Ascending aorta (tissue), 2 donors: ENCODE measurements at regions not wholly inside any gene's neighbourhood (a gene's known extent, or its start where the extent isn't known, plus 50 kb on each side); places are given as distances from the start of the nearest gene placed in this dataset.
"Not testable (repeated sequence)": the region's sequence is repeated elsewhere in the genome, so short reads cannot be mapped to it uniquely, and the experiment has no call there.

Experiments
- DNase-seq, 2 donors: peaks; one replicate each; pipeline ENCODE4 v3.0.0-alpha.2; 2019; ENCODE audit warnings: low spot score in 2 of 2
- H3K27ac ChIP-seq, 2 donors: fragments of 200-600 bp; sonication (generic); one replicate each; pipeline ENCODE4 v1.5.1; 2016 to 2017; ENCODE audit warnings: mild to moderate bottlenecking in 1 of 2
- H3K27me3 ChIP-seq: fragments of 200-600 bp; sonication (generic); one replicate; pipeline ENCODE4 v1.5.1; 2017
- H3K36me3 ChIP-seq, 2 donors: fragments of 200-600 bp; sonication (generic); one replicate each; pipeline ENCODE4 v1.5.1; 2016
- H3K4me1 ChIP-seq, 2 donors: fragments of 200-600 bp; sonication (generic); one replicate each; pipeline ENCODE4 v1.5.1; 2016 to 2017; ENCODE audit warnings: mild to moderate bottlenecking in 1 of 2
- H3K4me3 ChIP-seq, 2 donors: fragments of 200-600 bp; sonication (generic); one replicate each; pipeline ENCODE4 v1.5.1; 2016 to 2017; ENCODE audit warnings: mild to moderate bottlenecking in 1 of 2
- H3K9me3 ChIP-seq, 2 donors: fragments of 200-600 bp; sonication (generic); one replicate each; pipeline ENCODE4 v1.5.1; 2016
- intact Hi-C: fragments of 100-400 bp; cut with DNase I; formaldehyde crosslinking; loops from one replicate; pipeline ENCODE4 v1.15.1; 2023
- TF ChIP-seq, protein P1 (sequence below), 3 experiments: fragments of 200-600 bp in 2 of 3; fragments of 450-650 bp in 1 of 3; sonication (generic) in 2 of 3; IDR thresholded peaks; one replicate each; pipeline ENCODE4 v1.5.1; 2016 to 2019; ENCODE audit warnings: antibody characterized with exemption in 3 of 3, mild to moderate bottlenecking in 1 of 3, moderate library complexity in 1 of 3

DNA sequence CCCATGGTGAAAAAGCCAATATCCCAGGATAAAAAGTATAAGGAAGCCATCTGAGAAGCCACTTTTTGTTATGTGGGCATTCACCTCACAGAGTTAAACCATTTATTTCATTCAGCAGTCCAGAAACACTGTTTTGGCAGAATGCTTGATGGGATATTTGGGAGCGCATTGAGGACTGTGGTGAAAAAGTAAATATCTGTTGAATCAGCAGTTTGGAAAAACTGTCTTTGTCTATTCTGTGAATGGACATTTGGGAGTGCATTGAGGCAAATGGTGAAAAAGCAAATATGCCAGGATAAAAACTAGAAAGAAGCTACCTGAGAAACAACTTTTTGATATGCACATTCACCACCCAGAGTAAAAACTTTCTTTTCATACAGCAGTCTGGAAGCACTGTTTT is 276.2 kb upstream of the TRIM48 start:
- TF ChIP-seq, protein P1, sequence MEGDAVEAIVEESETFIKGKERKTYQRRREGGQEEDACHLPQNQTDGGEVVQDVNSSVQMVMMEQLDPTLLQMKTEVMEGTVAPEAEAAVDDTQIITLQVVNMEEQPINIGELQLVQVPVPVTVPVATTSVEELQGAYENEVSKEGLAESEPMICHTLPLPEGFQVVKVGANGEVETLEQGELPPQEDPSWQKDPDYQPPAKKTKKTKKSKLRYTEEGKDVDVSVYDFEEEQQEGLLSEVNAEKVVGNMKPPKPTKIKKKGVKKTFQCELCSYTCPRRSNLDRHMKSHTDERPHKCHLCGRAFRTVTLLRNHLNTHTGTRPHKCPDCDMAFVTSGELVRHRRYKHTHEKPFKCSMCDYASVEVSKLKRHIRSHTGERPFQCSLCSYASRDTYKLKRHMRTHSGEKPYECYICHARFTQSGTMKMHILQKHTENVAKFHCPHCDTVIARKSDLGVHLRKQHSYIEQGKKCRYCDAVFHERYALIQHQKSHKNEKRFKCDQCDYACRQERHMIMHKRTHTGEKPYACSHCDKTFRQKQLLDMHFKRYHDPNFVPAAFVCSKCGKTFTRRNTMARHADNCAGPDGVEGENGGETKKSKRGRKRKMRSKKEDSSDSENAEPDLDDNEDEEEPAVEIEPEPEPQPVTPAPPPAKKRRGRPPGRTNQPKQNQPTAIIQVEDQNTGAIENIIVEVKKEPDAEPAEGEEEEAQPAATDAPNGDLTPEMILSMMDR (IDR thresholded peaks at IDR 0.05): no peak

DNA sequence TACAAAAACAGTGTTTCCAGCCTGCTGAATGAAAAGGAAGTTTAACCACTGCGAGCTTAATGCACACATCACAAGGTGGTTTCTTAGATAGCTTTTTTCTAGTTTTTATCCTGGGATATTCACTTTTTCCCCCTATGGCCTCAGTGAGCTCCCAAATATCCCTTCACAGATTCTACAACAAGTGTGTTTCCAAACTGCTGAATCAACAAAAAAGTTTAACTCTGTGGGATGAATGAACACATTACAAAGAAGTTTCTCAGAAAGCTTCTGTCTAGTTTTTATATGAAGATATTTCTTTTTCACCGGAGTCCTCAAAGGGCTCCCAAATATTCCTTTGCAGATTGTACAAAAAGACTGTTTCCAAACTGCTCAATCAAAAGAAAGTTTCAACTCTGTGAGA is 233.1 kb upstream of the TRIM48 start:
- H3K36me3 ChIP-seq, DNase-seq, intact Hi-C loops, H3K4me1 ChIP-seq, H3K4me3 ChIP-seq, H3K27me3 ChIP-seq, H3K27ac ChIP-seq: not testable (repeated sequence)
- peaks cover 15 to 64% of the 10 kb centered on the region in 2 donors for H3K9me3 ChIP-seq

More for the DNA sequence above, 276.2 kb upstream of the TRIM48 start:
- Histone ChIP-seq H3K4me3 (no peak overlapping the region), H3K27ac (no peak overlapping the region), H3K4me1 (no peaks in the 10 kb centered on the region), H3K9me3 (peaks cover 27 to 59% of the 10 kb centered on the region in 2 donors), H3K36me3 (no peaks in the 10 kb centered on the region), H3K27me3 (no peaks in the 10 kb centered on the region)
- intact Hi-C loops: no loop called here
- DNase-seq: no peak

DNA sequence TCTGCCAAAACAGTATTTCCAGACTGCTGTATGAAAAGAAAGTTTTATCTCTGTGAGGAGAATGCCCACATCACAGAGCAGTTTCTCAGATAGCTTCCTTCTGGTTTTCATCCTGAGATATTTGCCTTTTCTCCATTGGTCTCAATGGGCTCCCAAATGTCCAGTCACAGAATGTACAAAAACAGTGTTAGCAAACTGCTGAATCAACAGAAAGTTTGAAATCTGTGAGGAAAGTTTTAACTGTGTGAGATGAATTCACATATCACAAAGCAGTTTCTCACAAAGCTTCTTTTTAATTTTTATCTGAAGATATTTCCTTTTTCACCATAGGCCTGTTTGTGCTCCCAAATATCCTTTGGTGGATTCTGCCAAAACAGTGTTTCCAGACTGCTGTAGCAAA is 207.2 kb upstream of the TRIM48 start:
- Histone ChIP-seq H3K4me1 (no peaks in the 10 kb centered on the region), H3K27ac (no peak overlapping the region), H3K9me3 (peaks cover 22 to 70% of the 10 kb centered on the region in 2 donors), H3K27me3 (no peaks in the 10 kb centered on the region), H3K36me3 (no peaks in the 10 kb centered on the region), H3K4me3 (no peak overlapping the region)
- intact Hi-C loops: no loop called here
- TF ChIP-seq, protein P1 (IDR thresholded peaks at IDR 0.05): no peak
- no peak for DNase-seq

DNA sequence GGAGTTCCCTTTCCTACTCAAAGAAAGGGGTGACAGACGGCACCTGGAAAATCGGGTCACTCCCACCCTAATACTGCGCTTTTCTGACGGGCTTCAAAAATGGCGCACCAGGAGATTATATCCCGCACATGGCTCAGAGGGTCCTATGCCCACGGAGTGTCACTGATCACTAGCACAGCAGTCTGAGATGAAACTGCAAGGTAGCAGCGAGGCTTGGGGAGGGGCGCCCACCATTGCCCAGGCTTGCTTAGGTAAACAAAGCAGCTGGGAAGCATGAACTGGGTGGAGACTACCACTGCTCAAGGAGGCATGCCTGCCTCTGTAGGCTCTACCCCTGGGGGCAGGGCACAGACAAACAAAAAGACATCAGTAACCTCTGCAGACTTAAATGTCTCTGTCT is 177.4 kb upstream of the TRIM48 start:
- H3K9me3 ChIP-seq: peaks cover 0 to 27% of the 10 kb centered on the region in 2 donors
- H3K4me3 ChIP-seq, H3K27me3 ChIP-seq, intact Hi-C loops, H3K4me1 ChIP-seq, H3K27ac ChIP-seq, H3K36me3 ChIP-seq, DNase-seq: not testable (repeated sequence)

DNA sequence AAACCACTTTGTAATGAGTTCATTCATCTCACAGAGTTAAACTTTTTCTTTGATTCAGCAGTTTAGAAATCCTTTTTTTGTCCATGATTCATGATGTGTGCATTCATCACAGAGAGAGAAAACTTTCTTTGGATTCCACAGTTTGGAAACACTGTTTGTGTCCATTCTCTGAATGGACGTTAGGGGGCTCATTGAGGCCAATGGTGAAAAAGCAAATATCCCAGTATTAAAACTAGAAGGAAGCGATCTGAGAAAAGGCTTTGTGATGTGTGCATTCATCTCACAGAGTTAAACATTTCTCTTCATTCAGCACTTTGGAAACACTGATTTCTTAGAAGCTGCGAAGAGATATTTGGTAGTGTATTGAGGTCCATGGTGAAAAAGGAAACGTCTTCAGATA is 155.6 kb upstream of the TRIM48 start:
- Histone ChIP-seq H3K36me3 (no peaks in the 10 kb centered on the region), H3K4me3 (no peak overlapping the region), H3K27ac (no peak overlapping the region), H3K9me3 (peaks cover 3 to 49% of the 10 kb centered on the region in 2 donors), H3K4me1 (no peaks in the 10 kb centered on the region), H3K27me3 (no peaks in the 10 kb centered on the region)
- no peak for DNase-seq
- intact Hi-C loops: no loop called here
- TF ChIP-seq, protein P1 (IDR thresholded peaks at IDR 0.05): no peak
